ENCODE measurements at regions not wholly inside any gene's neighbourhood (a gene's known extent, or its start where the extent isn't known, plus 50 kb on each side); places are given as distances from the start of the nearest gene placed in this dataset.
"Not testable (repeated sequence)": the region's sequence is repeated elsewhere in the genome, so short reads cannot be mapped to it uniquely, and the experiment has no call there.

DNA sequence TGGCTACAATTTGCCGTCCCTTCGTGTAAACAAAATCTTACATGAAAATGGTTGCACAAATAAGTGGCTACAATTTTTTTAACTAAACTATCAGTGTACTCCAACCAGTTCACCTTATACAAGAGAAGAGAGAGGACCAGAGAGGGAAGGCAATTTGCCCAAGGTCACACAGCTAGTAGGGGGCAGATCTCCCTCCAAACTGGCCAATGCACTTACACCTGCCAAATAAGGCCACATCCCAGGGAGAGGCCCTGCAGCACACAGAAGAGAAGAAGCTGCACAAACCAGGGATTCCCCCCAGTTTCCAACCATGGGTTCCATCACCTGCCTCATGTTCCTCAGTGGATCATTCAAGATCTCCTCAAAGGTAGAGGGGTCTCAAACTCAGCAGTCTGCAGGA, 349.9 kb downstream of the SOX9 start:
- intact Hi-C loops (cut with DNase I, micrococcal nuclease): no loop called here
- peaks cover 13% of the 10 kb centered on the region for H3K27me3 Mint-ChIP-seq
- POLR2A ChIA-PET: no interaction called here
- H3K4me3 Mint-ChIP-seq: no peak overlapping the region
- no peak overlapping the region for H3K27ac Mint-ChIP-seq
- TF ChIP-seq, protein P1, sequence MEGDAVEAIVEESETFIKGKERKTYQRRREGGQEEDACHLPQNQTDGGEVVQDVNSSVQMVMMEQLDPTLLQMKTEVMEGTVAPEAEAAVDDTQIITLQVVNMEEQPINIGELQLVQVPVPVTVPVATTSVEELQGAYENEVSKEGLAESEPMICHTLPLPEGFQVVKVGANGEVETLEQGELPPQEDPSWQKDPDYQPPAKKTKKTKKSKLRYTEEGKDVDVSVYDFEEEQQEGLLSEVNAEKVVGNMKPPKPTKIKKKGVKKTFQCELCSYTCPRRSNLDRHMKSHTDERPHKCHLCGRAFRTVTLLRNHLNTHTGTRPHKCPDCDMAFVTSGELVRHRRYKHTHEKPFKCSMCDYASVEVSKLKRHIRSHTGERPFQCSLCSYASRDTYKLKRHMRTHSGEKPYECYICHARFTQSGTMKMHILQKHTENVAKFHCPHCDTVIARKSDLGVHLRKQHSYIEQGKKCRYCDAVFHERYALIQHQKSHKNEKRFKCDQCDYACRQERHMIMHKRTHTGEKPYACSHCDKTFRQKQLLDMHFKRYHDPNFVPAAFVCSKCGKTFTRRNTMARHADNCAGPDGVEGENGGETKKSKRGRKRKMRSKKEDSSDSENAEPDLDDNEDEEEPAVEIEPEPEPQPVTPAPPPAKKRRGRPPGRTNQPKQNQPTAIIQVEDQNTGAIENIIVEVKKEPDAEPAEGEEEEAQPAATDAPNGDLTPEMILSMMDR (IDR thresholded peaks at IDR 0.05): no peak
- peaks cover 0 to 5% of the 10 kb centered on the region in 2 experiments for H3K27me3 ChIP-seq (ENCODE audit: control insufficient read depth in 1 of 2, insufficient read depth in 2 of 2, low read length in 2 of 2)
- DNase-seq (no peak), ATAC-seq (ENCODE audit: poor library complexity) (no peak)
- no peaks in the 10 kb centered on the region for H3K36me3 Mint-ChIP-seq (ENCODE audit: low read depth)
- no peaks in the 10 kb centered on the region for H3K36me3 ChIP-seq (ENCODE audit: insufficient read depth, low read length)
- no peak overlapping the region for H3K4me3 ChIP-seq (ENCODE audit: low read length)
- peaks cover 3% of the 10 kb centered on the region for H3K9me3 Mint-ChIP-seq
- CTCF ChIA-PET: no interaction called here
- H3K4me1 ChIP-seq (ENCODE audit: insufficient read depth, low read length): no peaks in the 10 kb centered on the region
- no peaks in the 10 kb centered on the region for H3K4me1 Mint-ChIP-seq (ENCODE audit: low read depth)
- no peak overlapping the region for H3K27ac ChIP-seq (ENCODE audit: low read depth in 1 of 2, low read length in 2 of 2)
- peaks cover 8 to 9% of the 10 kb centered on the region in 2 experiments for H3K9me3 ChIP-seq (ENCODE audit: control insufficient read depth in 1 of 2, insufficient read depth in 1 of 2, low read length in 2 of 2)

DNA sequence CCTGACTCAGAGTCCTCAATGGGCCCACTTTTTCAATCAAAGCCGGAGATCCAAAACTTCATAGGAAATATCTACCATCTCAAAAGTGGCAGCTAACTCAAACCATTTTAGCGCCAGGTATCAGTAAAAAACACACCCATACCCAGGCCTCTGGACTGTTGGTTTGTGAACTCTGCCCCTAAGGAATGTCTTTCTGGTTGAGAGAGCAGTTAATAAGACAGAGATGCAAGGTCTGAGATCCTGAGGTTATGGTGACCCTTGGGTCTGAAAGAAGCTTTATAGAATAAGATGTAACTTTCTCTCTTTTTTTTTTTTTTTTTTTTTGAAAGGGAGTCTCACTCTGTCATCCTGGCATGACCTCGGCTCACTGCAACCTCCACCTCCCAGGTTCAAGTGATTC, 350.5 kb downstream of the SOX9 start:
- Mint-ChIP-seq H3K27ac (no peak overlapping the region), H3K4me3 (no peak overlapping the region), H3K27me3 (peaks cover 17% of the 10 kb centered on the region), H3K4me1 (ENCODE audit: low read depth) (no peaks in the 10 kb centered on the region), H3K9me3 (peaks cover 3% of the 10 kb centered on the region), H3K36me3 (ENCODE audit: low read depth) (no peaks in the 10 kb centered on the region)
- ATAC-seq (ENCODE audit: poor library complexity) (no peak), DNase-seq (no peak)
- Histone ChIP-seq H3K4me1 (ENCODE audit: insufficient read depth, low read length) (no peaks in the 10 kb centered on the region), H3K4me3 (ENCODE audit: low read length) (no peak overlapping the region), H3K27ac (ENCODE audit: low read depth in 1 of 2, low read length in 2 of 2) (no peak overlapping the region), H3K9me3 (ENCODE audit: control insufficient read depth in 1 of 2, insufficient read depth in 1 of 2, low read length in 2 of 2) (peaks cover 8 to 13% of the 10 kb centered on the region in 2 experiments), H3K36me3 (ENCODE audit: insufficient read depth, low read length) (no peaks in the 10 kb centered on the region), H3K27me3 (ENCODE audit: control insufficient read depth in 1 of 2, insufficient read depth in 2 of 2, low read length in 2 of 2) (peaks cover 3 to 6% of the 10 kb centered on the region in 2 experiments)
- POLR2A ChIA-PET: no interaction called here
- intact Hi-C loops (cut with DNase I, micrococcal nuclease): no loop called here
- CTCF ChIA-PET: no interaction called here
- TF ChIP-seq, protein P1 (IDR thresholded peaks at IDR 0.05): no peak

DNA sequence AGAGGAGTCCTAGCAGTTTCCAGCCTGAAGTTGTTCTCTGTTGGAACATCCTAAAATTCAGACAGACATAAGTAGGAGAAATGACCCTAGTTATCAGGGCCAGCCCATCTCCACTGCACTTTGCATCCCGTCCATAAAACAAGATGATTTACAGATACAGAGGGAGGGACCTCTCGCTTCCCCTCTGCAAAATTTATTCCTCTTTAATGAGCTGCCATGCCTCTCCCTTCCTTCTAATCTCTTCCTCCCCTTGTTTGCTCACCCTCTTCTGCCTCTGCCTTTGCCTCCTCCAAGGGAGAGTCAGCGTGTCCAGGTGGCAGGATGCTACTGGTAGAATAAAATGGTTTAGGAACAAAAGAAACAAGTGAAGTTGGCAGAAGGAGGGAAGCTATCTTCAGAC, 351.3 kb downstream of the SOX9 start:
- Mint-ChIP-seq H3K9me3 (peaks cover 3% of the 10 kb centered on the region), H3K4me3 (no peak overlapping the region), H3K4me1 (ENCODE audit: low read depth) (no peaks in the 10 kb centered on the region), H3K36me3 (ENCODE audit: low read depth) (no peaks in the 10 kb centered on the region), H3K27ac (no peak overlapping the region), H3K27me3 (peaks cover 24% of the 10 kb centered on the region)
- ATAC-seq (ENCODE audit: poor library complexity): no peak
- no peaks in the 10 kb centered on the region for H3K4me1 ChIP-seq (ENCODE audit: insufficient read depth, low read length)
- H3K36me3 ChIP-seq (ENCODE audit: insufficient read depth, low read length): no peaks in the 10 kb centered on the region
- CTCF ChIA-PET: no interaction called here
- TF ChIP-seq, protein P1 (IDR thresholded peaks at IDR 0.05): no peak
- no peak overlapping the region for H3K4me3 ChIP-seq (ENCODE audit: low read length)
- H3K27ac ChIP-seq (ENCODE audit: low read depth in 1 of 2, low read length in 2 of 2): no peak overlapping the region
- intact Hi-C loops (cut with DNase I, micrococcal nuclease): no loop called here
- peaks cover 8 to 13% of the 10 kb centered on the region in 2 experiments for H3K9me3 ChIP-seq (ENCODE audit: control insufficient read depth in 1 of 2, insufficient read depth in 1 of 2, low read length in 2 of 2)
- POLR2A ChIA-PET: no interaction called here
- DNase-seq: no peak
- peaks cover 3 to 9% of the 10 kb centered on the region in 2 experiments for H3K27me3 ChIP-seq (ENCODE audit: control insufficient read depth in 1 of 2, insufficient read depth in 2 of 2, low read length in 2 of 2)

DNA sequence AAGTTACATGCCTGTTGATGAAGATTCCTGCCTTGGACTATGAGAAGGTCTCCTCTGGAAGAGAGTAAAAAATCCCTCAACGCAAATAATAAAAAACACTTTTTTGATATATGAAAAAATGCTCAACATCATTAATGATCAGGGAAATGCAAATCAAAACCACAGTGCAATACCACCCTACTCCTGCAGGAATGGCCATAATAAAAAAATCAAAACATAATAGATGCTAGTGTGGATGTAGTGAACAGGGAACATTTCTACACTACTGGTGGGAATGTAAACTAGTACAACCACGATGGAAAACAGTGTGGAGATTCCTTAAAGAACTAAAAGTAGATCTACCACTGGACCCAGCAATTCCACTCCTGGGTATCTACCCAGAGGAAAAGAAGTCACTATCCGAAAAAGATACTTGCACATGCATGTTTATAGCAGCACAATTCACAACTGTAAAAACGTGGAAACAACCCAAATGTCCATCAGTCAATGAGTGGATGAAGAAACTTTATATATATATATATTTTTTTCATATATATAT, 352.1 kb downstream of the SOX9 start:
- POLR2A ChIA-PET; intact Hi-C loops (cut with DNase I, micrococcal nuclease): not testable (repeated sequence)

More for the DNA sequence above, 352.1 kb downstream of the SOX9 start:
- peaks cover 8 to 16% of the 10 kb centered on the region in 2 experiments for H3K9me3 ChIP-seq (ENCODE audit: control insufficient read depth in 1 of 2, insufficient read depth in 1 of 2, low read length in 2 of 2)
- H3K27ac ChIP-seq (ENCODE audit: low read depth in 1 of 2, low read length in 2 of 2); ATAC-seq (ENCODE audit: poor library complexity); H3K36me3 ChIP-seq (ENCODE audit: insufficient read depth, low read length); H3K4me1 Mint-ChIP-seq (ENCODE audit: low read depth); H3K4me1 ChIP-seq (ENCODE audit: insufficient read depth, low read length); H3K9me3 Mint-ChIP-seq; CTCF ChIA-PET; H3K27ac Mint-ChIP-seq; DNase-seq; H3K27me3 ChIP-seq (ENCODE audit: control insufficient read depth in 1 of 2, insufficient read depth in 2 of 2, low read length in 2 of 2); H3K4me3 ChIP-seq (ENCODE audit: low read length); H3K36me3 Mint-ChIP-seq (ENCODE audit: low read depth); H3K4me3 Mint-ChIP-seq: not testable (repeated sequence)
- H3K27me3 Mint-ChIP-seq: peaks cover 28% of the 10 kb centered on the region

Data from CD4-positive, alpha-beta T cell (primary cell).